HG02798 (cell line): ENCODE measurements at regions not wholly inside any gene's neighbourhood (a gene's known extent, or its start where the extent isn't known, plus 50 kb on each side); places are given as distances from the start of the nearest gene placed in this dataset.

Experiments used
- ATAC-seq: cut with Tn5 transposase; IDR thresholded peaks from one replicate; pipeline ENCODE4 v1.9.1; 2021; ENCODE audit warnings: mild to moderate bottlenecking; ENCODE audit not compliant: unreplicated experiment, poor library complexity

GRCh38 chr1:30353637-30354036 lies 369.7 kb downstream of the MATN1 start:
- no peak for ATAC-seq

- ATAC-seq, result no peak
These were observed 375.2 kb downstream of the MATN1 start for GRCh38 chr1:30348147-30348546.

- ATAC-seq, result no peak
These were observed 377.8 kb downstream of the MATN1 start for GRCh38 chr1:30345491-30346130.

GRCh38 chr1:30343562-30343961 lies 379.8 kb downstream of the MATN1 start:
- no peak for ATAC-seq

GRCh38 chr1:30342535-30343141 lies 380.7 kb downstream of the MATN1 start:
- ATAC-seq, result no peak

GRCh38 chr1:30340934-30341333 lies 382.5 kb downstream of the MATN1 start:
- ATAC-seq, result no peak

- ATAC-seq, result no peak
These were observed 383.5 kb downstream of the MATN1 start for GRCh38 chr1:30339866-30340265.

- ATAC-seq, result no peak
These were observed 384.6 kb downstream of the MATN1 start for GRCh38 chr1:30338765-30339164.

GRCh38 chr1:30337324-30337620 lies 386.1 kb downstream of the MATN1 start:
- ATAC-seq, result no peak

GRCh38 chr1:30336550-30337323 lies 386.6 kb downstream of the MATN1 start:
- ATAC-seq, result no peak

- no peak for ATAC-seq
These were observed 387.4 kb downstream of the MATN1 start for GRCh38 chr1:30335997-30336390.

- ATAC-seq, result no peak
These were observed 387.9 kb downstream of the MATN1 start for GRCh38 chr1:30335389-30335996.

GRCh38 chr1:30334767-30335166 lies 388.6 kb downstream of the MATN1 start:
- no peak for ATAC-seq

GRCh38 chr1:30332116-30333094 lies 391.0 kb downstream of the MATN1 start:
- ATAC-seq, result no peak

- ATAC-seq, result no peak
These were observed 391.8 kb downstream of the MATN1 start for GRCh38 chr1:30331415-30332065.

- ATAC-seq, result no peak
These were observed 392.7 kb downstream of the MATN1 start for GRCh38 chr1:30330644-30331043.

- ATAC-seq, result no peak
These were observed 393.4 kb downstream of the MATN1 start for GRCh38 chr1:30329802-30330557.

- no peak for ATAC-seq
These were observed 394.1 kb downstream of the MATN1 start for GRCh38 chr1:30329263-30329753.
